GM21576 (cell line): ENCODE measurements at regions not wholly inside any gene's neighbourhood (a gene's known extent, or its start where the extent isn't known, plus 50 kb on each side); places are given as distances from the start of the nearest gene placed in this dataset.
A peak's percentile ranks its signal among the peaks of the same experiment; 100 is the strongest.
"Not testable (repeated sequence)": the region's sequence is repeated elsewhere in the genome, so short reads cannot be mapped to it uniquely, and the experiment has no call there.

Experiments
- ATAC-seq: cut with Tn5 transposase; IDR thresholded peaks from one replicate; pipeline ENCODE4 v1.9.1; 2021; ENCODE audit warnings: mild to moderate bottlenecking, moderate library complexity; ENCODE audit not compliant: unreplicated experiment

DNA sequence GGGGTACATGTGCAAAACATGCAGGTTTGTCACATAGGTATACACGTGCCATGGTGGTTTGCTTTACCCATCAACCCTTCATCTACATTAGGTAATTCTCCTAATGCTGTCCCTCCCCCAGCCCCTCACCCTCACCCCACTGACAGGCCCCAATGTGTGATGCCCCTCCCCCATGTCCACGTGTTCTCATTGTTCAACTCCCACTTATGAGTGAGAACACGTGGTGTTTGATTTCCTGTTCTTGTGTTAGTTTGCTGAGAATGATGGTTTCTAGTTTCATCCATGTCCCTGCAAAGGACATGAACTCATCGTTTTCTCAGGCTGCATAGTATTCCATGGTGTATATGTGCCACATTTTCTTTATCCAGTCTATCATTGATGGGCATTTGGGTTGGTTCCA, 232.9 kb upstream of the RASGRP1 start:
- ATAC-seq, result not testable (repeated sequence)

- ATAC-seq, result not testable (repeated sequence)
Measured at GRCh38 chr15:38799202-38799601, 234.6 kb upstream of the RASGRP1 start.

DNA sequence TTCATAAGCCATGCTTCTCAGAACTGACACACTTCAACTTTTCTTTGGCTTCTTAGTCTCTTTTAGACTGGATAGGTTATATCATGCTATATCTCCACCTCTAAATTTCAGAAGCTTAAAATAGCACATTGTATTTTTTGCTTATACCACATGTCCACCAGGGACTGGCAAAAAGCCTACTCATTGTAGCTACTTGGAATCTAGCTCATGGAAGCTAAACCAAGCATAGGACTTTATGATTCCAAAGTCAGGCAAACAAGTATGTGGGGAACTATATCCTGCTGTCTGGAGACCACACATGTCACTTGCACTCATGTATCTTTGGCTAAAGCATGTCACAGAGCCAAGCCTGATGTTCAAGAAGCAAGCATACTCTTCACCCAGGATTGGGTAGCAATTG, 245.0 kb upstream of the RASGRP1 start:
- ATAC-seq, result no peak

DNA sequence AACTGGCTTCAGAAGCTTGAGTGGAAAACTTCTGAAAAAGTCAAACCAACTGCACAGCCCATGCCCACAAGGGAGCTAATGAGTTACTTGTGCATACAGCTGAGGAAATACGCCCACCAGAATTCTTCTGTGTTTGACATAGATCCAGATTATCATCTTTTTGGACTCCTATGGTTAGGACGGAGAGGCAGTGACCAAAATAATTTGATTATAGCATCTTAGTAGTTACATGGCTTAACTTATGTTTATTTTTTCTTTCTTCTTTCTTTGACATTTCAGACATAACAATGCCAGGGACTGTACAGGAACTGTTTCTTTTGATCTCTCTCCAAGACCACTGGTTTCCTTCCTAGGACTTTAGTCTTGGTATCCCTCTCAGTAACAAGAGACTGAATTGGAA, 246.1 kb upstream of the RASGRP1 start:
- ATAC-seq, result no peak

DNA sequence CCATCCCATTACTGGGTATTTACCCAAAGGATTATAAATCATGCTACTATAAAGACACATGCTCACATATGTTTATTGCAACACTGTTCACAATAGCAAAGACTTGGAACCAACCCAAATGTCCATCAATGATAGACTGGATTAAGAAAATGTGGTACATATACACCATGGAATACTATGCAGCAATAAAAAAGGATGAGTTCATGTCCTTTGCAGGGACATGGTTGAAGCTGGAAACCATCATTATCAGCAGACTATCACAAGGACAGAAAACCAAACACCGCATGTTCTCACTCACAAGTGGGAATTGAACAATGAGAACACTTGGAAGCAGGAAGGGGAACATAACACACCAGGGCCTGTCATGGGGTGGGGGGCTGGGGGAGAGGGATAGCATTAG, 249.6 kb upstream of the RASGRP1 start:
- not testable (repeated sequence) for ATAC-seq

DNA sequence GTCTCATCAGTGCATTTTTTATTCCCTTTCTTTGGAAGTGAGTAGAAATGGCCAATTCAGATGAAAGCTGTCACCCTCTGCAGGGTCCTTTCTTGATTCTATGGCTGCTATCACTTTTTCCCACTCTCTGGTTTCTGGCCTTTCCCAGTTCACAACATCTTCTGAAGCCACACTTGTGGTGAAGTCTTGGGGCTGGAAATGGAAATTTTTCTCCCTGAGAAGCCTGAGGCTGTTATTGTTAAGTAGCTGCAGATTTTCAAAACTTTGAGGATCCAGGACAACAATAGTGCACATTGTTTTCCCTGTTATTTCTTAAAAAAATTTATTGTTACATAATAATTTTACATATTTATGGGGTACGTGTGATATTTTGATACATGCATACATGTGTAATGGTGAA, 250.3 kb upstream of the RASGRP1 start:
- ATAC-seq, result no peak

- peak; percentile 84 for ATAC-seq
Measured at GRCh38 chr15:38817427-38818156, 253.0 kb upstream of the RASGRP1 start.

DNA sequence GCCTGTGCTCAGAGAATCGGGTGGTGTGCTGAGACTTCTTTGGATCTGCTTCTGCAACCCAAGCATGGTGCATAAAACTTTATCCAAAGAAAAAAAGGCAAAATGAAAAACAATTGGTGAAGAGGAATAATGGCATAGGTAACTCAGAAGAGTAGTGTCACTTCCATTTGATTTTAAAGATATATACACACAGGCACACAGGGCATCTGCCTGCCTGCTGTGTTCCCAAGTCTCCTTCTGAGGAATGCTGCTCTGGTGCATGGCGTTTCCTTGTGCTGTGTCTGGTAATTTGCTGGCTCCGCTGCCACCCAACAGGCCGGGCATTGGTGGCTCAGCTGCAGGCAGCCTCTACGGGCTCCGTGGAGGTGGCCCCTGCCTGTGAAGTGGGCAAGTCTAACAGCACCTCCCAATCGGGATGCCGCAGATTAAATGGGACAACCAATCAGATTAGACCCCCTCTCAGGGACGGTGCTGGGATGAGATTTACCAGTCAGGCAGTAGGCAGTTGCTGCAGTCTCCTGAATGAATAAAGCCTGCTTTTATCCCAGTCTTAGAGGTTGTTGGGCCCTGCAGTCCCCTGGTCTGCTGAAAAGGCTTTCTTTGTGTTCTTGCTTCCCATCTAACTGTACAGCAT, 253.7 kb upstream of the RASGRP1 start:
- no peak for ATAC-seq

GRCh38 chr15:38819387-38819950, 254.9 kb upstream of the RASGRP1 start:
- no peak for ATAC-seq

GRCh38 chr15:38823263-38823662, 258.6 kb upstream of the RASGRP1 start:
- no peak for ATAC-seq

DNA sequence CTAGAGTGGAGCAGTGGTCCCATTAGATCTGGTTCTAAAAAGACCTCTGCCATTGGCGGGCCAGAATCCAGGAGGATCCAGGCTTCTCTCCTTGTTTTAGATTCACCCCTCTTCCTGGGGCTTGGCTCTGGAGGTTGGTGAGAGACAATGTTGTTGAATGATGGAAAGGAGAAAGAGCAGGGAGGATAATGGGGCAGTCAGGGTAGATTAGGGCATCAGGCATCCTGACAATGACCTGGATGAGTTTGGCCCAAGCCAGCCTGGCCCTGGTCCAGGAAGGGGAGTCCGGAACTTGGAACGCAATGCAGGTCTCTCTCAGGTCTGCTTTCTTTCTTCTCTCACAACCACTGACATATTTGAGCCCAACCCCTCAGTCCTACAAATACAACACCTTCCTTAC, 260.1 kb upstream of the RASGRP1 start:
- ATAC-seq, result no peak

DNA sequence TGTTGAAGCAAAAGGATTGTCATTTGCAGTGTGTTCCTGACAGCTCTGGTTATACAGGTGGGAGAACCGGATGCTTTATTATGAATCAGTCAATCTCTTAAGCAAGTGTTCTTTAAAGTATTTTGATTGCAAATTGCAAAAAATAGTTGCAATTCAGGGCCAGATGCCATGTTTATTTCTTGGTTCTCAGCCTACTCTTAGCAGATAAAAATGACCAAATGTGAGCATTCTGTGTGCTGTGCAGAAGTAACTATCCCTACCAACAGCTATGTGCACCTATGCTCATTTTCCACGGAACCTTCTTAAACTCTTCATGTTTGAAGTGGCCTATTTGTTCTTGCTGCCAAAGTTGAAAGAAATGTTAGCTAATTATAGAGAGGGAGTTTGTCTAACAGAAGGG, 262.3 kb upstream of the RASGRP1 start:
- no peak for ATAC-seq

DNA sequence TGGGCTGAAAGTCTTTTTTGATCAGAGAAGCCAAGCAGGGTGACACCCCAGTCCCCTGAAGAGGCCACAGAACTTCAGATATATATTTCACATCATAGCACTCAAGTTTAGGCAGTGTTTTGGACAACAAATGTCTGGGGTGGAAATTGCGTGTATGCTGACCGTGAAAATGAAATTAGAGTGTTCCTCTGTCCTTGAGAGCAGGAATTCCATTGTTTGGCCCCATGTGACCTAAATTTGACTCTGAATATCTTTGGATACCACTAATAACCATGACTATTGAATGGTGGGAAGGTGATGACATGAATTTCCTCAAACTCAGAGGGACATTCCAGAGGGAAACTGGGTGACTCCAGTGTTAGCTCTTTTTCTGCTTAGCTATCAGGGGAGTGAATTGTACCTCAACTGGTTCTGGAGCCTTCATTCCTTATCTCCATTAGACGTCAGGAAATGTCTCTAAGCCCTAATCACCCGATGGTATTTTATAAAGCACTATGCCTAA, 263.5 kb upstream of the RASGRP1 start:
- no peak for ATAC-seq

DNA sequence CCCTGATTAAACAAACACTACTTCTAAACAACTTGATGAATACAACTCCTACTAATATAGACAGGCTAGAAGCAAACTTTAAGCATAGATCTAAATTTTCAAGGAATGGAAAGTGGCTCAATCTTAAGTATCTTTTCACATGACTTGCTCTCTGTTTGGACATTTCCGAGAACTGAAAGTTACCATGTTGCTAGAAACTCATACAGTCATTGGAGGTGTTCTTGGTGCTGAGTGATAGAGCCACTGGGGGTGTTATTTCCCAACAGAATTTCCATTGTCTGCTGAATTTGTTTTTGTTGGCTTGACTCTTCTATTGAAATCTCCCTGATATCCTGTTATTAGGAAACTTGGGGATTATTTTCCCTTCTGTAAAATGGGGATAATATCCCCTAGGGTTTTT, 264.5 kb upstream of the RASGRP1 start:
- no peak for ATAC-seq

DNA sequence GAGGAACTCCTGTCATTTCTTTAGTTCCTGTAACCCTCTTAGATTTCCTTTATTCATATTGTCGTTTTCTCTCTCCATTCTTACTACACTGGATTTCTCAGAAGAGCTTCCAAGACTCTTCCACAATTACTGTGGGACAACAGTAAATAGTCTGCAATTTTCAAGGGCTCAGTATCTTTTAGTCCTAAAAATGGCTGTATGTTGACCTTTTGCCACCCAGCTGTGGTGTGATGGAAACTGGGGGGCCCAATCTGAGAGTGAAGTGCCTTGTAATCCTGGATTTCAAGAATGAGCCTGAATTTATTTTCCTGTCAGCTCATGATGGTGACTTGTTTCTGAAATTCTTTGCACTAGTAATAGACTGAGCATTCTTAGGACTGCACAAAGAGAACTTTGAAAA, 277.6 kb upstream of the RASGRP1 start:
- no peak for ATAC-seq

DNA sequence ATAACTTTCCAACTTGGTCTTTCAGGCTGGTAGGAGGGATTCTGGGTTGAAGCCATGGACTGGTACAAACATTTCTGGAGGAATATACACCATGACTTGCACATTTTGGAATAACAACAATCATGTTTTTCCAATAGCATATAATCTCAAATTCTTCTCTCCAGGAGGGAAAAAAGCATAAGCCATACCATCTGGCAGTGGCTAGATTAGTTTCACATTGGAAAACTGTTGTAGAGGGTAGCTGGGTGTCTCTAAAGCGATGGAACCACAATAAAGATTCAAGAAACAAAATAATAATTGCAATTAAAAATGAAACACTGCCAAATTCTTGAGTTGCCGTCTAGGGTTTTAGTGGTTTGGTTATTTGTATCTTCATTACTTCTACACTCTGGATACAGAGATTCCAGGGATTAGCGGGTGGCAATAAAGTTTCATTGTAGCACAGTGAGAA, 278.5 kb upstream of the RASGRP1 start:
- no peak for ATAC-seq

DNA sequence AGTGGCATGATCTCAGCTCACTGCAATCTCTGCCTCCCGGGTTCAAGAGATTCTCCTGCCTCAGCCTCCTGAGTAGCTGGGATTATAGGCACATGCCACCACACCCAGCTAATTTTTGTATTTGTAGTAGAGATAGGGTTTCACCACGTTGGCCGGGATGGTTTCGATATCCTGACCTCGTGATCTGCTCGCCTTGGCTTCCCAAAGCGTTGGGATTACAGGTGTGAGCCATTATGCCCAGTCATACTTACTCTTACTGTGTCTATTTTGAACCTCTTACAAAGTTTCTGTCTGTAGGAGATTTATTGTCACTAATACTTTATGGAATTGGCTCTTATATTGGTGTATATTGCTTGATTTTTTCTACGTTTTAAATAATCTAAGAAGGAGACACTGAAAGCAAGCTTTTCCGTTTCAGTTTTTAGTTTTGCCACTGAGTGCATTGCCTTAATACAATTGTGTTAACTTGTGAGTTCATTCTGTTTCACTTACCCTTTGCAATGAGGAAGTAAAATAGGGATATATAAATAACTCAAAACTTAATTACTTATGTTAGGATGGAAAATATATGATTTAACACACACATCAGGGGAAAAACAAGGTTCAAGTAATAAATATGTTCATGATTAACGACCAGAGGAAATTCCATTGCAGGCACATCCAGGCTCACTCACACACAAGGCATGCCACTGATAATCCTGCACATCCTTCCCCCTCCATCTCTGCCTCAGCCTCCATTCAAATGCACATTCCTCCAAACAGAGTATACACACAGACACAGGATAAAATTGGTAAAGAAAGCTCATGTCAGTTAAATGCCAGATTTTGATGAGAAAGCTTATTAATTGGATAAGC, 279.3 kb upstream of the RASGRP1 start:
- no peak for ATAC-seq

- no peak for ATAC-seq
Measured at GRCh38 chr15:38844736-38845135, 280.1 kb upstream of the RASGRP1 start.

DNA sequence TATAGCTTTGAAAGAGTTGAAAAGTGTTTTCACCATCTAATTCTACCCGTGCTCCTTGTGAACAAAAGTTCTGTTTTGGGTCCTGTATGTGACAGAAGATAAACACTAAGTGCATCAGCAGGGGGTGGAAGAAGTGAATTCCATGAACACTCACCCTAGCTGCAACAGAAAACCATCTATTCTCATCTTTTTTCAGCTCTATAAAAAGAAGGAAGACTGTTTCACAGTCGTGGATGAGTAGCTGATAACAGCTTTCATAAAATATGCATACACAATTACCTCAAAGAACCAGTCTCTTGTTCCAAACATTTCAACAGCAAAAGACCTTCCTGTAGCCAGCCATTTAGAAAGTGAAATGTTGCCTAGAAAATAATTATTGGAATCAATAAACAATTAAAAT, 281.7 kb upstream of the RASGRP1 start:
- no peak for ATAC-seq

- no peak for ATAC-seq
Measured at GRCh38 chr15:38847666-38848065, 283.1 kb upstream of the RASGRP1 start.

DNA sequence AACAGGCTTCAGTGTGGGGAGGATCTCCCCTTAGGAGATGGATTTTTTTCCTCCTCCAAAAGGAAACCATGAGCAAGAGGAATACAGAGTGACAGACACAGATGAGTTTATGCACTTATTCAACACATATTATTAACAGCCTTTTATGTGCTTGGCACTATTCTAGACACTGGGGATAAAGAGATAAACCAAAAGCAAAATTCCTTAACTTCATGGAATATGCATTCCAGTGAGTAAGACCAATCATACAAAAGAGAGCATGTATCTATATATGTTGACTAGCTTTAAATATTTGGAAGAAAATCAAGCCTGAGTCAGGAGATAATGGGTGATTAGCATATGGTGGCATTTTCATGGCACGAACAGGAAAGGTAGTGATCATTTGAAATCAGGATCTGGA, 284.4 kb upstream of the RASGRP1 start:
- ATAC-seq, result no peak
